Activated CD4-positive, alpha-beta T cell treated with anti-CD3 and anti-CD28 coated beads, Interleukin-2, amount 50 U/mL, for 16 hours (primary cell): ENCODE measurements at regions not wholly inside any gene's neighbourhood (a gene's known extent, or its start where the extent isn't known, plus 50 kb on each side); places are given as distances from the start of the nearest gene placed in this dataset.
A peak's percentile ranks its signal among the peaks of the same experiment; 100 is the strongest.
"Not testable (repeated sequence)": the region's sequence is repeated elsewhere in the genome, so short reads cannot be mapped to it uniquely, and the experiment has no call there.

Experiments used
- DNase-seq: peaks from one replicate; pipeline ENCODE4 v3.0.0-alpha.2; 2020

DNA sequence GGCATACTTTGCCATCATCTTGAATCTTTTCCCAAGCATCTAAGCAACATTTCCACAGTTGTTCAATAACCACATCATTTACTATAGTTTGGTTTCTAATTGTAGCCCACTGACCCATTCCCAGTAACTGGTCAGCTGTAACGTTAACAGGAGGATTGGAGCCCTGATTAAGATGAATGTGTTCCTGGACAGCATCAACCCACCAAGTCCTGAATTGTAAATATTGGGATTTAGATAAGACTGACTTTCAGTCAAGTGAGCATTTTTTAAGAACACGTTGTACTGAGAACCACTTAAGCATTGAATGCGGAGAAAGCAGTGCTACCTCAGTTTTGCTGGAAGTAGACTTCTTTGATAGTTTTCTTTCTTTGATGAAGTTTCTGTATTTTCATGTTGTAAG, 53.3 kb upstream of the ARL4D start:
- DNase-seq: not testable (repeated sequence)

DNA sequence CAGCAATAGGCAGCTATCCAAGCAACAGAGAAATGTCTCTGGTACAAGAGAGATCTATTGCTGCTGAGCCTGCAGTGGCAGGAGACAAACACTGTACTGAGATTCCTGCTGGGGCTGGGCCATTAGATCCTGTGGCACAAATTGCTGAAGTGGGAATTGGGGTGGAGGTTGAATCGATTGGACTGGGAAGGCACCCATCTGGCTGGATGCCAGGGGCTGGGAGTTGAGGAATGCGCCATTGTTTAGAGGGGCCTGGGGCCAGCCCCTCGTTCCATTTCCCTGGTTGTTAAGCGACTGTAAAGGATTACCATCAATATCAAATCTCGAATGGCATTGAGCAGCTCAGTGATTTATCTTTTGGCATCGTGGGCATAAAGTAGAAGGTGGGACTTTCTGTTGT, 54.1 kb upstream of the ARL4D start:
- no peak for DNase-seq

DNA sequence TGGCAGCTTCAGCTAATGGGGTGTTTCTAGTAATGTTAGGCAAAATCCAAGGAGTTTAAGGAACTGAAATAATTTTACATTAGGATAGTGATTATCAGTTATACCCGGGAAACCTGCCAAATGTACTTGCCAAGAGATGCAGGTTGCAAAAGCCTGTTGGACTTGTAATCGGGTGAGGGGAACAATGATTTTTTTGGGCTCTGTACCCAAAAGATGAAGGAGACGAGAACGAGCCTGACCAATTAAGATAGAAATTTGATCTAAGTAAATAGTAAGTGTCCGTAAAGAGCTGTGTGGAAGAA, 56.3 kb upstream of the ARL4D start:
- no peak for DNase-seq

DNA sequence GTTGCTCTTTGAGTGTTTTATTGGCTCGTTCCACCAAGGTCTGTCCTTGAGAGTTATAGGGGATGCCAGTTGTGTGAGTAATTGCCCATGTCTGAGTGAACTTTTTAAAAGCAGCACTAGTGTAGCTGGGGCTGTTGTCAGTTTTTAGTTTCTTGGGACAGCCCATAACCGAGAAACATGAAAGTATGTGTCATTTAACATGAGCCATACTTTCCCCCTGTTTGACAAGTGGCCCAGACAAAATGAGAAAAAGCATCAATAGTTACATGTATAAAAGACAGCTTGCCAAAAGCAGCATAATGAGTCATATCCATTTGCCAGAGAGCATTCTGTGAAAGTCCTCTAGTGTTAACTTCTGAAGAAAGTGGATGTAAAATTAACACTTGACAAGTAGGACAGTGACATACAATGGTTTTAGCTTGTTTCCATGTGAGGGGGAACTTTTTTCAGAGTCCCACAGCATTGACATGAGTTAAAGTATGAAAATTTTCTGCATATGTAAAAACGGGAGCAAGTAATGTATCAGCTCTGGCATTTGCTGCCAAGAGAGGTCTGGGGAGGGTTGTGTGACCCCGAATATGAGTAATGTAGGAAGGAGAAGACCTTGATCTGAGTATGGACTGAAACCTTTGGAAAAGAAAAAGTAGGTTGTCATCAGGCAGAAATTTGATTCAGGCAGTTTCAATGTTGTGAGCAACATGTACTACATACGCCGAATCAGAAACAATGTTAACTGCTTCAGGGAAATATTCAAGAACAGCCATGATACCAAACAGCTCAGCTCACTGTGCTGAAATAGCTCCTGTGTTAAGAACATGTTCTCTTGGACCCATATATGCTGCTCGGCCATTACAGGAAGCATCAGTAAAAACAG, 56.8 kb upstream of the ARL4D start:
- DNase-seq: peak; percentile 73

DNA sequence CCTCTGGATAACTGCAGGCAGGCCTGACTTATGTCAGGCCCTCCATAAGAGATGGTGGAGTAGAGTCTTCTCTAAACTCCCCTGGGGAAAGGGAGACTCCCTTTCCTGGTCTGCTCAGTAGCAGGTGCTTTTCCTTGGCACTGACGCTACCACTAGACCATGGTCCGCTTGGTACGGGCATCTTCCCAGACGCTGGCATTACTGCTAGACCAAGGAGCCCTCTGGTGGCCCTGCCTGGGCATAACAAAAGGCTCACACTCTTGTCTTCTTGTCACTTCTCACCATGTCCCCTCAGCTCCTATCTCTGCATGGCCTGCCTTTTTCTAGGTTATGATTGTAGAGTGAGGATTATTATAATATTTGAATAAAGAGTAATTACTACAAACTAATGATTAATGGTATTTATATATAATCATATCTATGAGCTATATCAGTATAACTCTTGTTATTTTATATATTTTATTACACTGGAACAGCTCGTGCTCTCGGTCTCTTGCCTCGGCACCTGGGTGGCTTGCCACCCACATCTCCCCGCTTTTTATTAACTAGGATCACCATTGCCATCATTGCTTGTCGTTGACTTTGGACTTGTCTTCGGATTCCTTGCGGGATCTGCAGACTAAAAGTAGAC, 59.8 kb upstream of the ARL4D start:
- peak; percentile 68 for DNase-seq

DNA sequence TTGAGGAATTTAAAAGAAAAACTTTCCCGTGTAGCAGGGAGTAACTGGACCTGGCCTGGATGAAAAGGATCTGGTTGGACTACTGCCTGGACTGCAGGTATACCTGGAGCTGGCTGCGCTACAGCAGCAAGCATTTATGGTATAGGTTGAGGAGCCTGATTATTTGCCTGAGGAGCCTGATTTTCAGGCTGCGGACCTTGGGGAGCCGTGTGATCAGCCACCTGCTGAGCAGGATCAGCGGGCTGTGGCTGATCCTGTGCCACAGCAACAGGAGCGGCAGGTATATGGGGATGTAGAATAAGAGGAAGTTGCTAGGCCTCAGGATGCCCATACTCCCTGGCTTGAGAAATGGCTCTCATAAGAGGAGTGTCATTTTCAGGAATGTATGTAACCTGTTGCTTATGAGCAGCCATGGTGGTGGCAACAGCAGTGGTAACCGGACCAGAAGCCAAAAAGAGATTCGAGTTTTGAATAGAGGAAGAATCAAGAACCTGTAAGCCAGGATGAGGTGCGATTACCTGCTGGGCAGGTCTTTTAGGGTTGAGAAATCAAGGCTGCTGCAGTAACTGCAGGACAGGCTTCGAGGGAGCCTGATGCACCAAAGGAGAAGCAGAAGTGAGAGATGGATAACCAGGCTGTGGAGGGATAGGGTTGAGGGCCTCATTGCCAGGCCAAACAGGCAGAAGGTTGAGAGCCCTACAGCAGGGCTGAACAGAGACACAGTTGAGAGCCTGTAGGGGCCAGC, 60.9 kb upstream of the ARL4D start:
- DNase-seq: no peak

DNA sequence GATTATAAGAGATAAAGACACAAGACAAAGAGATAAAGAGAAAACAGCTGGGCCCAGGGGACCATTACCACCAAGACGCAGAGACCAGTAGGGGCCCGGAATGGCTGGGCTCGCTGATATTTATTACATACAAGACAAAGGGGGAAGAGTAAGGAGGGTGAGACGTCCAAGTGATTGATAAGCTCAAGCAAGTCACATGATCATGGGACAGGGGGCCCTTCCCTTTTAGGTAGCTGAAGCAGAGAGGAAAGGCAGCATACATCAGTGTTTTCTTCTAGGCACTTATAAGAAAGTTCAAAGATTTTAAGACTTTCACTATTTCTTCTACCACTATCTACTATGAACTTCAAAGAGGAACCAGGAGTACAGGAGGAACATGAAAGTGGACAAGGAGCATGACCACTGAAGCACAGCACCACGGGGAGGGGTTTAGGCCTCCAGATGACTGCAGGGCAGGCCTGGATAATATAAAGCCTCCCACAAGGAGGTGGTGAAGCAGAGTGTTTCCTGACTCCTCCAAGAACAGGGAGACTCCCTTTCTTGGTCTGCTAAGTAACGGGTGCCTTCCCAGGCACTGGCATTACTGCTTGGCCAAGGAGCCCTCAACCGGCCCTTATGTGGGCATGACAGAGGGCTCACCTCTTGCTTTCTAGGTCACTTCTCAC, 63.9 kb upstream of the ARL4D start:
- DNase-seq: no peak

DNA sequence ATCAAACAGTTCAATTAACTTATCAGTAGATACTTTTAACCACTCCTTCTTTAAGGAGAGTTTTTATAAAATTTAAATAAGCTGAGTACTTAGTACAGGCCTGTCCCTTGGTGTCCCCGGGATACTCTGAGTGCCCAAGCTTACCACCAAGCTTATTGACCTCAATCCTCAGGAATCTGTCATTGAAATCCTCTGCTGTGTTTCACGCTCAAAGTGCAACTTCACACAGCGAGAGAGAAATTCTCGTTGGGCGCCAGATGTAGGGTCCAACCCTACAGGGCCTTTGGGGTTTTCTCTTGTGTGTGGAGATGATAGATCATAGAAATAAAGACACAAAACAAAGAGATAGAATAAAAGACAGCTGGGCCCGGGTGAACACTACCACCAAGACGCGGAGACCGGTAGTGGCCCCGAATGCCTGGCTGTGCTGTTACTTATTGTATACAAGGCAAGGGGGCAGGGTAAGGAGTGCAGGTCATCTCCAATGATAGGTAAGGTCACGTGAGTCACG, 65.3 kb upstream of the ARL4D start:
- no peak for DNase-seq

DNA sequence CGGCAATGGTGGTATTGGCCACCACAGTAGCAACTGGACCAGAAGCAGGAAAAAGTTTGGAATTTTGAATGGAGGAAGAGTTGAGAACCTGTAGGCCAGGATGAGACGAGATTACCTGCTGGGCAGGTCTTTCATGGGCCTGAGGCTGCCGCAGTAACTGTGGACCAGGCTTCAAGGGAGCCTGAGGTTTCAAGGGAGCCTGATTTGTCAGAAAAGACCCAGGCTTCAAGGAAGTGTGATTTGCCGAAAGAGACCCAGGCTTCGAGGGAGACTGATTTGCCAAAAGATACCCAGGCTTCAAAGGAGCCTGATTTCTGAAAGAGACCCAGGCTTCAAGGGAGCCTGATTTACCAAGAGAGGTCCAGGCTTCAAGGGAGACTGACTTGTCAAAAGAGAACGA, 66.6 kb upstream of the ARL4D start:
- no peak for DNase-seq

DNA sequence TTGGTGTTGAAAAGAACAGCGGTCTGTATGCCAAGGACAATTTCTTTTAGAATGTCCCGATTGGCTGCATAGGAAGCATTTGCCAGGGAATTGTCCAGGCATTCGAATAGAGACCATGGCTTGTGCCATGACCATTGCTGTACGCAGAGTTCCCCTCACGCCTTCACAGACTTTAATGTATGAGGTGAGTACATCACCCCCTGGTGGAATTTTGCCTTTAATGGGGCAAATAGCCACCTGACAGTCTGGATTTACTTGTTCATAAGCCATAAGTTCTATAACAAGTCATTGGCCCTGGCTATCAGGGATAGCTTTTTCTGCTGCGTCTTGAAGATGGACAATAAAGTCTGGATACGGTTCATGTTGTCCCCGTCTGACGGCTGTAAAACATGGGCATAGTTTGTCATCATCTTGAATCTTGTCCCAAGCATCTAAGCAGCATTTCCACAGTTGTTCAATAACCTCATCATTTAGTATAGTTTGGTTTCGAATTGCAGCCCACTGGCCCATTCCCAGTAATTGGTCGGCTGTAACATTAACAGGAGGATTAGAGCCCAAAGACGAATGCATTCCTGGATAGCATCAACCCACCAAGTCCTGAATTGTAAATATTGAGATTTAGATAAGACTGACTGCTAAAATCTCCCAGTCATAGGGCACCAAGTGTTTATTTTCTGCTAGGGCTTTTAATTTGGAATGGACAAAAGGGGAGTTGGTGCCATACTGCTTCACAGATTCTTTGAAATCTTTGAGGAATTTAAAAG, 67.7 kb upstream of the ARL4D start:
- DNase-seq: no peak

DNA sequence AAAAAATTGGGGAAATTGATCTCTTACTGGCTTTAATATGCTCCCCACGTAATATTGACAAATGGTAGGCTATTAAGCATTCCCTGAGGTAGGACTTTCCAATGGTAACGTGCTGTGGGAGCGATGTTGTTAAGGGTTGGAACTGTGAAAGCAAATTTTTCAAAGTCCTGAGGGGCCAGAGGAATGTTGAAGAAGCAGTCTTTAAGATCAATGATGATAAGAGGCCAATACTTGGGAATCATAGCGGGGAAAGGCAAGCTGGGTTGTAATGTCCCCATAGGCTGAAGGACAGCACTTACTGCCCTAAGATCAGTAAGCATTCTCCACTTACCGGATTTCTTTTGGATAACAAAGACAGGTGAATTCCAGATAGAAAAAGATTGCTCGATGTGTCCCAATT, 69.6 kb upstream of the ARL4D start:
- DNase-seq: no peak

DNA sequence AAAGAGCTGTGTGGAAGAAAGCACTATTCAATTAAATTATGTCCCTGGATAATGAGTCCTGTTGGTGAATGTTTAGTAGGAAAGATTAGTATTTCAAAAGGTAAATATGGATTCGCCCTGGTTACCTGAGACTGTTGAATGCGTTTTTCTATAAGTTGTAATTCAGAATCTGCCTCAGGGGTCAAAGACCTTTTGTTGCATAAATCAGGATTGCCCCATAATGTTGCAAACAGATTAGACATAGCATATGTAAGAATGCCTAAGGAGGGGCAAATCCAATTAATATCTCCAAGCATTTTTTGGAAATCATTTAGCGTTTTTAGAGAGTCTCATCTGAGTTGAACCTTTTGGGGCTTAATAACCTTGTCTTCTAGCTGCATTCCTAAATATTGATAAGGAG, 70.1 kb upstream of the ARL4D start:
- no peak for DNase-seq

DNA sequence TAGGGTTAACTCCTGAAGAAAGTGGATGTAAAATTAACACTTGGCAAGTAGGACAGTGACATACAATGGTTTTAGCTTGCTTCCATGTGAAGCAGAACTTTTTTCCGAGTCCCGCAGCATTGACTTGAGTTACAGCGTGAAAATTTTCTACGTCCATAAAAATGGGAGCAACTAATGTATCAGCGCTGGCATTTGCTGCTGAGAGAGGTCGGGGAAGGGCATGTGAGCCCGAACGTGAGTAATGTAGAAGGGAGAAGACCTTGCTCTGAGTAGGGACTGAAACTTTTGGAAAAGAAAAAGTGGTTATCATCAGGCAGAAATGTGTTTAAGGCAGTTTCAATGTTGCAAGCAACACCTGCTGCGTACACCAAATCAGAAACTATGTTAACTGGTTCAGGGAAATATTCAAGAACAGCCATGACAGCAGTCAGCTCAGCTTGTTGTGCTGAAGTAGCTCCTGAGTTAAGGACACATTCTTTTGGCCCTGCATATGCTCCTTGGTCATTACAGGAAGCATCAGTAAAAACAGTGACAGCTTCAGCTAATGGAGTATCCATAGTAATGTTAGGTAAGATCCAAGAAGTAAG, 70.9 kb upstream of the ARL4D start:
- no peak for DNase-seq

DNA sequence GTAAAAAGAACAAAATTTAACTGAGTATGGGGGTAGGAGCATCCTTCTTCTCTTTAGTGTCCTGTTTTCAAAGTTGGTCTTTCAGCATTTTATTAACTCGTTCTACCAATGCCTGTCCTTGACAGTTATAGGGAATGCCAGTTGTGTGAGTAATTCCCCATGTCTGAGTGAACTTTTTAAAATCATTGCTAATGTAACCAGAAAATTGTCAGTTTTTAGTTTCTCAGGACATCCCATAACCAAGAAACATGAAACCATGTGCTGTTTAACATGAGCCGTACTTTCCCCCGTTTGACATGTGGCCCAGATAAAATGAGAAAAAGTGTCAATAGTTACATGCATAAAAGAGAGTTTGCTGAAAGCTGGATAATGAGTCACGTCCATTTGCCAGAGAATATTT, 71.4 kb upstream of the ARL4D start:
- DNase-seq: no peak

DNA sequence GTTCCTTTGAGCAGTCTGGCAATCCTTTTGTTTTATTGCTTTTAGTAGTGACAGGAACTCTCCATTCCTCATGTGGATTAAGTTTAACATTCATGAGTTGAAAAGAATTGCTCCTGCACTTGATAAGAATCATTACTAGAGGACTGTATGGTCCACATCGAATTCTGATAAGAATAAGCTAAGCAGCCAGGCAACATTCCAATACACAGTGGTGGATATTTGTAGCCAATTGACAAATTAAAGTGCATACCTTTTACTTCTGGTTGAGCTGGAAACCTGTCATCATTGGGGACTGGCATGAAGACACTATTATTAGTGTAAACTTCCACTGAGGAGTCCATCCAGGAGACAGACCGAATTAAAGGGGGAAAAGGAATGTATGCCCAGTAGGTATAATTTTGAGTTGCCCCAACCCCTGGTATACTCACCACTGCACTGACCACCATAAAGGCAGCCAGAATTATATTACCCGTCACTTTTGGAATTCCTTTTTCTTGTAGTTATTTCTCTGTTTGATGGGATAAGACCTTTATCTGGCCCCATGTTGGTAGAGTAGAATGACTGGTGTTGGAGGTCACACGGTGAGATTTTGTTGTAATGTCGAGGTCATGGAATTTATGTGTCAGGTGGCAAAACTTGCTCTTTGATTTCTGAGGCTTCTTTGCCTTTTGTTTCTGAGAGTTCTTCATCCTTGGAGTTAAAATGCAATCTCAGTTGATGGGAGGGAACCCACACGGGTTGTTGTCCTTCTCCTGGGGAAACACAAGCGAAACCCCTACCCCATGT, 72.1 kb upstream of the ARL4D start:
- DNase-seq: no peak

DNA sequence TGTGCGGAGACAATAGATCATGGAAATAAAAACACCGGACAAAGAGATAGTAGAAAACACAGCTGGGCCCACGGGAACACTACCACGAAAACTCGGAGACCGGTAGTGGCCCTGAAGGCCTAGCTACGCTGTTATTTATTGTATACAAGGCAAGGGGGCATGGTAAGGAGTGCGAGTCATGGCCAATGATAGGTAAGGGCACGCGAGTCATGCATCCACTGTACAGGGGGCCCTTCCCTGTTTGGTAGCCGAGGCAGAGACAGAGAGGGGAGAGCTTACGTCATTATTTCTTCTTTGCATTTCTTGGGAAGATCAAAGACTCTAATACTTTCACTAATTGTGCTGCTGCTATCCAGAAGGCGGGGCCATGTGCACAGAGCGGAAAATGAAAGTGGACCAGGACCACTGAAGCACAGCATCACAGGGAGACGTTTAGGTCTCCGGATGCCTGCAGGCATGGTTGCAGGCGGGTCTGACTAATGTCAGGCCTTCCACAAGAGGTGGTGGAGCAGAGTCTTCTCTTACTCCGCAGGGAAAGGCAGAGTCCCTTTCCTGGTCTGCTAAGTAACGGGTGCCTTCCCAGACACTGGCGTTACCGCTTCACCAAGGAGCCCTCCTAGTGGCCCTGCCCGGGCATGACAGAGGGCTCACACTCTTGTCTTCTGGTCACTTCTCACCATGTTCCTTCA, 74.4 kb upstream of the ARL4D start:
- no peak for DNase-seq

DNA sequence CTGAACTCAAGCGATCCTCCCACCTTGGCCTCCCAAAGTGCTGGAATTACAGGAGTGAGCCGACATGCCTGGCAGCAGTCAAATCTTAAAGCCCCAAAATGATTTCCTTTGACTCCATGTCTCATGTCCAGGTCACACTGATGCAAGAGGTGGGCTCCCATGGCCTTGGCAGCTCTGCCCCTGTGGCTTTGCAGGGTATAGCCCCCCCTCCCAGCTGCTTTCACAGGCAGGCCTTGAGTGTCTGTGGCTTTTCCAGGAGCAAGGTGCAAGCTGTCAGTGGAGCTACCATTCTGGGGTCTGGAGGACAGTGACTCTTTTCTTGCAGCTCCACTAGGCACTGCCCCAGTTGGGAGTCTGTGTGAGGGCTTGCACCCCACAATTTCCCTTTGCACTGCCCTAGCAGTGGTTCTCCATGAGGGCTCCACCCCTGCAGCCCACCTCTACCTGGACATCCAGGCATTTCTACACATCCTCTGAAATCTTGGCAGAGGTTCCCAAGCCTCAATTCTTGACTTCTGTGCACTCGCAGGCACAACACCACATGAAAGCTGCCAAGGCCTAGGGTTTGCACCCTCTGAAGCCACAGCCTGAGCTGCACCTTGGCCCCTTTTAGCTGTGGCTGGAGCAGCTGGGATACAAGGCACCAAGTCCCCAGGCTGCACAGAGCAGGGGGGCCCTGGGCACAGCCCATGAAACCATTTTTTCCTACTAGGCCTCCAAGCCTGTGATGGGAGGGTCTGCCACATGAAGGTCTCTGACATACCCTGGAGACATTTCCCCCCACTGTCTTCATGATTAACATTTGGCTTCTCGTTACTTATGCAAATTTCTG, 79.3 kb upstream of the ARL4D start:
- no peak for DNase-seq

DNA sequence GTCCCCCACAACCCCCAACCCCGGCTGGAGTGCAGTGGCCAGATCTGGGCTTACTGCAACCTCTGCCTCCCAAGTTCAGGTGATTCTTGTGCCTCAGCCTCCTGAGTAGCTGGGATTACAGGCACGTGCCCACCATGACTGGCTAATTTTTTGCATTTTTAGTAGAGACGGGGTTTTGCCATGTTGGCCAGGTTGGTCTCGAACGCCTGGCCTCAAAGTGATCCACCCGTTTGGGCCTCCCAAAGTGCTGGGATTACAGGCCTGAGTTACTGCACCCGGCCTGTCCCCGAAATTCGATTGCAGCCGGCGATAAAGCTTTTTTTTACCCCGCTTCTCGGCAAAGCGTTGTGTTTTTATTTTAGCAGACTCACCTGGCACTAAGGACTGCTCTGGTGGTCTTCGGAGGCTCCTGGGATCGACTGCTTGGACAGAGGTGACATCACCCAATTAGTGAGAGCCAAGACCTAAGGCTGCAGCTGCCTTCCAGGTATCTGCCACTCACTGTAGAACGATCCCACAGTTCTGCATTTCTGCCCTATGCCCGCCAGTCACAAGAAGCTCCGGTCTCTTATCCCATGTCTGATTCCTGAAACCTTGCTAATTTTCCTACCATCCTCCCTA, 82.2 kb upstream of the ARL4D start:
- DNase-seq: peak; percentile 26

DNA sequence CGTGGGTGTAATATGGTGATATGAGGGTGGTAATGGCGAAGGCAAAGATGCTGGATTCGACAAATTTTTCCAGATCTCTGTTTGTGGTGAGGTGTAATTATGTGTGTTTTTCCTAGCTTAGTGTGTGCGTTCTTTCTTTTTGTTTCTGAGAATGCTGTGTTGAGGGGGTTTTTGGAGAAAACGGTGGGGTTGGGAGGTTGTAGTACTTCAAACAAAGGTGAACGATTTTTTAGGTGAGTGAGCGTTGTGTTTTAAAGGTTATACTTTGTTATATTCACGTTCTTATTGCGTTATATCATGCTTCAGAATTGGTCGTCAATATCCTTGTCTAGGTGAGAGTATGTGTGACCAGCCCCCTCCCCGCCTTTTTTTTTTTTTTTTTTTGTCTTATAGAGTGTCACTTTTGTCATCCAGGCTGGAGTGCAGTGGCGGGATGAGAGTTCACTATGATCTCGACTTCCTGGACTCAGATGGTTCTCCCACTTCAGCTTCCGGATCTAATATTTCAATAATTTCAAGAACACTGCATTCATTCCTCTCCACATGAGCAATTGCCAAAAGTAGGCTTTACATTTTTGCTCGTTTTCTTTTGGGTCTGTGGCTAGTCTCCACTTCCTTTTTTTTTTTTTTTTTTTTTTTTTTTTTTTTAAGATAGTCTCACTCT, 82.2 kb upstream of the RNU2-1 start:
- no peak for DNase-seq
